SH-SY5Y (cell line): ENCODE measurements at regions not wholly inside any gene's neighbourhood (a gene's known extent, or its start where the extent isn't known, plus 50 kb on each side); places are given as distances from the start of the nearest gene placed in this dataset.

Source experiments
- GATA2 ChIP-seq: IDR thresholded peaks from 2 replicates; pipeline ENCODE4 v1.6.1; 2011; ENCODE audit warnings: mild to moderate bottlenecking, low read depth, low read length
- GATA3 ChIP-seq: IDR thresholded peaks from 2 replicates; pipeline ENCODE4 v1.6.1; 2011; ENCODE audit warnings: low read depth, mild to moderate bottlenecking, low read length, moderate library complexity

DNA sequence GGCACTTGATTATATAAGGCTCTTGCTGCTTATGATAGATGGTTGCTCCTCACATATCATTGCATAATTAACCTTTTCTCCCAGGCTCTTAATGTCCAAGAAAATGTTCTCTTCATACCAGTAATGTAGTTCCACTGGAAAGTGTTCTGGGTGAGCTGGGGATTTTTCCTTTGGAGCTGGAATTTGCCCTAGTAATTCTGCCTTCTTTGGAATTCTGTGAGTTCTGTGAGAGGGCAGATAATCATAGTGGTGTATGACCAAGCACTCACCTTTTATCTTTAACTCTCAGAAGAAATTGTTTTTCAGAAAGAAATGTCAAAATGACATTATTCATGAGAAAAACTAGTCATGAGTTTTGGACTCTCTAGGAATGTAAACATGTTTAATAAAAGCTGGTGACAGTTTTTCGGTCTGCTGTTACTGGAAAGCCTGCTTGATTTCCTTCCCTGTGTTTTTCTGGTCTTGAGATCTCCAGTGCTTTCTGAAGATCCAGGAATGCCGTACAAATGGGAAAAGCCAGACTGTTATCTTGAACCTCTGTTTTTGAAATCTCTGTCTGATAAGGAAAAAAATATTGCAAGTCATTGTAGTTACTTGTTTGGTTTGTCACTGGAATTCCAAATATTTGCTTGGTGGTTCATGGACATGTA lies 148.3 kb upstream of the PRPS1L1 start:
- TF ChIP-seq GATA2: no peak
- TF ChIP-seq GATA3: no peak

DNA sequence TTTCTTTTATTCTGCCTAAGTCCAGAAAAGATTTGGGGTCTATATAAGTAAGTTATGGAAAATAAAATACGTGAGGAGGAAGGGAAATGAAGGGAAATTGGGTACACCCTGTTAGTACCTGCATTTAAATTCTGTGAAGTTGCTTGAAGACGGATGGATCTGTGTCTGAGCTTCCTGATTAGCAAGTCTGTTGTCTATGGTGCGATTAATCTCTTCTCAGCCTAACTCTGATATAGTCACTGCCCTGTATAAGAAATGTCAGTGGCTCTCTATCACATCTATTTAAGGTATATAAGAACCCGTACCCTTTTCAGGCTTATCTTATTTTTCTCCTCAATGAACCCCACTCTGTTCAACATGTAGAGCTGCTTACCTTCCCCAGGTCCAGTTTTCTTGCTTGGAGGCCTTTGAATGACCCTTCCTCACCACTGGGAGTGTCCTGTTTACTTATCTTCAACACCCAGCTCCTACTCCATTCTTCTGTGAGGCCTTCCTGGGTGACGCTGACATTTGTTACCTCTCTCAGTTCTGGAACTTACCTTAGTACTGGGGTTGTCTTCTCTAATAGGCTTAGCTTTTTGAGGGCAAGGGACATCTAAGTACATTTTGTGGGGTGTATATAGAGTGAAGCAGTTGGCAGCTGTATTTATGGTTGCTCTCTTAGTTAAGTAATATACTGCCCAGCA lies 149.6 kb upstream of the PRPS1L1 start:
- TF ChIP-seq GATA2 (no peak), GATA3 (no peak)

DNA sequence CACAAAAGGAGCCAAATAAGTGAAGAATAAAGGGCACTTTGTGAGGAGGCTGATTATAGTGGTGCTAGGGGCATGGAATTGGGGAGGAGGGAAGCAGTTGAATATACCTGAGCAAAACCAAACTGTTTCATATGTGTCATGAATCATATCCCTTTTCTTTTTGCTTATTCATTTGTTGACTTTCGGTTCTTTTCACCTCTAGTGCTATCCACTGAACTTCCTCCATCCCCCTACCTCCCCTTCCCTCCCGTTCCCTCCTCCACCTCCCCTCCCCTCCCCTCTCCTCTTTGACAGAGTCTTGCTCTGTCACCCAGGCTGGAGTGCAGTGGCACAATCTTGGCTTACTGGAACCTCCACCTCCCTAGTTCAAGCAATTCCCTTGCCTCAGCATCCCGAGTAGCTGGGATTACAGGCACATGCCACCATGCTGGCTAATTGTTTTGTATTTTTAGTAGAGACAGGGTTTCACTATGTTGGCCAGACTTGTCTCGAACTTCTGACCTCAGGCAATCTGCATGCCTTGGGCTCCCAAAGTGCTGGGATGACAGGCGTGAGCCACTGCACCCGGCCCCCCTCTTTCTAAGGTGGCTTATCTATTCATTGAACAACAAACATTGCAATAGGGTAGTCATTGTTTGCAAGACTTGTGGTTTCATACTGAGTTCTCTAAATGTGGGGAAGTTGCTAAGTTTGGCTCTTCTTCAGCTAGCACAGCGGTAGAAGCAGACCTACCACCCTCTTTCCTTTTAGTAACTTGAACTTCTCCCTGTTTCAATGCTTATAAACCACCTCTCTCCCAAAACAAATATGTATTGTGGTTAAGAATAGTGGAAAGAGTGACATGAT lies 150.4 kb upstream of the PRPS1L1 start:
- no peak for TF ChIP-seq GATA2
- TF ChIP-seq GATA3: no peak

DNA sequence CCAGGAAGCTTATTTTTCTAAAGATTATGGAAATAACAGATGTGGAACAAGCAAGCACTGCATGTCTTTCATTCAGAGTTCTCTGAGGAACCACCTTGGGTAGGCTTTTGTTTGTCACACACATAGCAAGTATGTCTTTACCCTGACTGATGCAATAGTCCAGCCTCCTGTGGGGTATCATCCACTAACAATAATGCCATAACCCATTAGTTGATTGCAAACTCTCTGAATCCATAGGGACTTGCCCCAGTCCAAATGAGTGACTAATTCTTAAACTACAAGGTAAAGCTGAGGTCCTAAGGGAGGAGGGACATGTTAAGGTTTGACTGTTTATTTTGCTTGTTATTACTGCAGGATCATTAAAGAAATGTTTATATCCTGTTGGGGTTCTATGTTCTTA lies 151.4 kb upstream of the PRPS1L1 start:
- TF ChIP-seq GATA3 (no peak), GATA2 (no peak)

DNA sequence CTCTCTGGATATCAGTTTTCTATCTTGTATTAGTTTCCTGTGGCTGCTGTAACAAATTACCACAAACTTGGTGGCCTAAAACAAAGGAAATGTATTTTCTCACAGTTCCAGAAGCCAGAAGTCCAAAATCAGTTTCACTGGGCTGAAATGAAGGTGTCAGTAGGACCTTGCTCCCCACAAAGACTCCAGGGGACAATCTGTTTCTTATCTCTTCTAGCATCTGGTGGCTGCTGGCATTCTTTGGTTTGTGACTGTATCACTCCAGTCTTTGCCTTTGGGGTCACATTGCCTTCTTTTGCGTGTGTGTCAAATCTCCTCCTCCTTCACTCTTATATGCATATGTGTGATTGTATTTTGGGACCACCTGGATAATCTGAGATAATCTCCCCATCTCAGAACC lies 153.0 kb upstream of the PRPS1L1 start:
- TF ChIP-seq GATA3 (no peak), GATA2 (peak; percentile 37; the same call in 1 of the 2 replicates)

DNA sequence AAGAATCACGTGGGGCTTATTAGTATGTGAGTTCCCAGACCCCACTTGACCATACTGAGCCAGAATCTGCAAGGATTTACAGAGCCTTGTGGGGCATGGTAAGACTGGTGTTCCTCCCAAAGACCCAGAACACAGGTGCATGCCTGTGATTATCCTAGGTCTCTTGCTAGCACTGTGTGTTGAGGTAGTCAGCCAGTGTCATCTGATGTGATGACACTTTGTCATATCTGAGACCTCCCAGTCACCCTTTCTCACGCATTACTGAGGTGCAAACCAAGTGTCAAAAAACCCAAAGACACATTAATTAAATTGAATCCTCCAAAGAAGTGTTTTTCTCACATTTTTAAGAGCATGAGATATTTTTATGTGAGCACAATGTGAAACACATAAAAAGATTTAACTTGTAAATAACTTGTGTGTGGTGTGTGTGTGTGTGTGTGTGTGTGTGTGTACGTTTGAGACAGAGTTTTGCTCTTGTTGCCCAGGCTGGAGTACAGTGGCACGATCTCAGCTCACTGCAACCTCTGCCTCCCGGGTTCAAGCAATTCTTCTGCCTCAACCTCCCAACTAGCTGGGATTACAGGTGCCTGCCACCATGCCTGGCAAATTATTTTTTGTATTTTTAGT lies 162.0 kb upstream of the PRPS1L1 start:
- TF ChIP-seq GATA2 (no peak), GATA3 (no peak)

DNA sequence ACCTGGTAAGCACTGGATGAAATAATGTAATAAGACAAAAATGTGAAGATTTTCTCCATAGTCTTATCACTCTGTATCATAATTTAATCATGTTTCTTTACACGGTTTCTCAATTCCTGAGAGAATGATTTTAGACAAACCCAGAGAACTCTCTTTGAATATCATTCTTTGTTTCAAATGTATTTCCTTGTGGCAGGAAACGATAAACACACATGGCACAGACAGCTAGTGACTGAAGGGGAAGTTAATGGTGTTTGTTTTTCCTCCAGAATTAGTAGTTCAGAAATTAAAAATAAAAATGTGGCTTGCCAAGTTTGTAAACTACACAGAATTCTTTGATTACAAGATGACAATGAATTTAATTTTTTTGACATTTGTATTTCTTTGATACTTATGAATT lies 163.7 kb upstream of the PRPS1L1 start:
- TF ChIP-seq GATA3 (no peak), GATA2 (no peak)

DNA sequence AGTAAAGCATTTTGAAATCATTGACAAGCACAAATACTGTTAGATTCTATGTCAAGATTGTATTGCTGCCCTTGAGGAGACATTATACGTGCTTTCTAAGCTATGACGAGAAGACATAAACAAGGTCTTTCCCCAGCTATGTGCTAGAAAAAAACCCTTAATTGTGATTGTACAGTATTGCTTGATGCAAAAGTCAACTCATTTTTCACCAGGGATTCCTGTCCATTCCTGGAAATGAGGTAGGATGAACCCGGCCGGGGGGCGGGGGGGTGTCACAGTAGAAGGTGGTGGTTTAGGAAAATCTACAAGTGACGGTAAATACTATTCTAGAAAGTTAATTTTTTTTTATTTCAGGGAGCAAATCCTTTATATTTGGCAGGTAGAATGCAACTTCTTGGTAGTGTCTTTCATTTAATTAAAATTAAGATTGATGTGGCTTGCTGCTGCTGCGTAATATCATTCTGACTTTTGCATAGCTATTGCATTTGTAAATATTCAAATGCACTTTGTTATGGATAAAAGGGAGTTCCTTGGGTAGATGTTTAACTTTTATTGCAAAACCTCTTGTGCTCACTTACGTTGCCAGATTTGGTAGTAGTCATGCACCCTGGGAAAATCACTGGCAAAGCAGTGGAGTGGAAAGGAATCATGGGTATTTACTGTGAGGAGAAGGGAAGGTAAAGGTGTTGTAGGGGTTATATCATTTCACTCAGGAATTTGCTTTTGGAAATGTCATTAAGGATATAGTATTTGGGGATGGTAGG lies 164.4 kb upstream of the PRPS1L1 start:
- TF ChIP-seq GATA2 (no peak), GATA3 (no peak)

DNA sequence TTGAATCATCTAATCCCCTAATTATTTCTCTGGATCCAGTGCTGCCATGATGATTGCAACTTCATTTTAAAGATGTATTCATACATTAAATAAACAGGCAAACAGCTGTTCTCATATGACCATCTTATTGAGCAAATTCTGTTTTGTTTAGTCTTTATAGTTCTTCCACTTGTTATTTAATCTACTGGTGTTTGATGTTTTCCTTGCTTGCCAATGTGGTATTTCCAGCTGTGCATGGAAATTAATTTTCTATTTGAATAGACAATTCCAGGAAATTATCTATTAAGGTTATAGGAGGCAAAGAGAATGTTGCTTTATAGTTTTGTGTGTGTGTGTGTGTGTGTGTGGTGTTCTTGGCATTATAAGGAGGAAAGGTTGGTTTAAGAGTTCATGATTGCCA lies 167.0 kb upstream of the PRPS1L1 start:
- TF ChIP-seq GATA2 (no peak), GATA3 (no peak)

DNA sequence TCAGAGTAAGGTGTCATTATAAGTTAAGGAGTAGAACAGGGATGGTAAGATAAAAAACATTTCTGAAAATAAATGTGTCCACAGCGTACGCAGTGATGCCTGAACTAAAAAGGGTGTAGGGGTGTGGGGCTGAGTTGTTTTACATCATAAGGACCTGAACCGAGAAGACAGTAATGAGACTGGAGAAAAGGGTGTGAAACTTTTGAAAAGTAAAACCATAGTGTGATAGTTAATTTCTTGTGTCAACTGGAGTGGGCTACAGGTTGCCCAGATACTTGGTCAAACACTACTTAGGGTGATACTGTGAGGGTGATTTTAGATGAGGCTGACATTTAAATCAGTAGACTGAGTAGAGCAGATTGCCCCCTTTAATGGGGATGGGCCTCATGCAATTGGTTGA lies 169.0 kb upstream of the PRPS1L1 start:
- no peak for TF ChIP-seq GATA3
- no peak for TF ChIP-seq GATA2

DNA sequence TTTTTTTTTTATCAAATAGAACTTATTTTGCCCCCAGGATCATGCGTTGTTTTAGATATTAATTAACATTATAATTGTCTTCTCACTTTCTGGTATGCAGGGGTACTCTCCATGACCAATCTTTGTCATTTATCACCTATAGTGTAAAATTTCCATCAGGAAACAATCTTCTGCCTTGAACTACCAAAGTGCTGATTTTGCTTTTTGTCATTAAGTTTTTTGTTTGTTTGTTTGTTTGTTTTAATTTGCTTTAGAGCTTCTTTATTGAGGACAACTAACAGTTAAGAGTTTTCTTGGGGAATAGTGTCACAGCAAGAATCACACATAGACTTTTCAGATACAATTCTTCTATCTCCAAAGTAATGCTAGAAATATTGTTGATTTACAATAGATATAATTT lies 171.2 kb upstream of the PRPS1L1 start:
- TF ChIP-seq GATA3 (no peak), GATA2 (no peak)

DNA sequence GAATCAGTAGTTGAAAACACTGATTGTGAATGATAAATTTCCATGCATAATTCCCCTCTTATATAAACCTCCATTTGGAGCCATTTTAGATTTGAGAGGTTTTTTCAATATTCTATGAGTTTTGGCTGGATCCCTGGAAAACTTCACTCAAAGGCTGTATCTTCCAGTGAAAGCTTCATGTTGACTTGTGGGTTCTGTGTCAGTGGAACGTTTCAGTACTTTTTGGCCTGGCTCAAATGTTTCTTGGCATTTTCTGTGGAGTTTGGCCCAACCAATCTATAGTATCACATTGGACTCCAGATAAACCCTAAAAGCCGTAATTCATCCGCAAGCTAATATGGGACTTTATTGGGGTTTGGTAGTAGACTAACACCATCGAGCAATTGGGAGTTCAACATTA lies 172.6 kb upstream of the PRPS1L1 start:
- TF ChIP-seq GATA3: no peak
- TF ChIP-seq GATA2: no peak

DNA sequence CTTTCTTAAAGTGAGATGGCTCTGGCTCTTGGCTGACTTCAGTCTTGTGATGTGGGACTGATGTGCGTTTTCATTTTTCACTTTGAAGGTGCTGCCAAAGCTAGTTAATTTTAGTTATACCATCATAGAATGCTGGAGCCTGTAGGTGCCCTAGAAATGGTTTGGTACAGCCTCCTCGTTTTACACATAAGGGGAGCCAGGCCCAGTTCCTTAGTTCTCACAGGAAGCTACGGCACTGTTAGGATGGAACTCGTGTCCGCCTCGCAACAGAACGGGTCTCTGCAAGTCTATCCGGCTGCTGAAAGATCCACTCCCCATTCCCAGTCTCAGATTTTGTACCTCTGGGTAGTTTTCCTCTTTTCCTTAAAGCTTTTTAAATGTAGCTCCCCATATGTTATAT lies 173.2 kb upstream of the PRPS1L1 start:
- TF ChIP-seq GATA3: no peak
- no peak for TF ChIP-seq GATA2
